ENCODE measurements at regions not wholly inside any gene's neighbourhood (a gene's known extent, or its start where the extent isn't known, plus 50 kb on each side); places are given as distances from the start of the nearest gene placed in this dataset.

- no peak for DNase-seq (ENCODE audit: low read depth in 2 of 2)
Measured at GRCh38 chr12:24226745-24227350, 277.4 kb upstream of the SOX5 start.

GRCh38 chr12:24224401-24224800 is 274.9 kb upstream of the SOX5 start:
- DNase-seq (ENCODE audit: low read depth in 2 of 2) = no peak

- DNase-seq (ENCODE audit: low read depth in 2 of 2) = no peak
Measured at GRCh38 chr12:24223926-24224325, 274.5 kb upstream of the SOX5 start.

GRCh38 chr12:24222968-24223367 is 273.5 kb upstream of the SOX5 start:
- no peak for DNase-seq (ENCODE audit: low read depth in 2 of 2)

GRCh38 chr12:24212496-24212895 is 263.0 kb upstream of the SOX5 start:
- no peak for DNase-seq (ENCODE audit: low read depth in 2 of 2)

- DNase-seq (ENCODE audit: low read depth in 2 of 2) = no peak
Measured at GRCh38 chr12:24206621-24207020, 257.2 kb upstream of the SOX5 start.

GRCh38 chr12:24201258-24201970 is 251.9 kb upstream of the SOX5 start:
- no peak for DNase-seq (ENCODE audit: low read depth in 2 of 2)

- no peak for DNase-seq (ENCODE audit: low read depth in 2 of 2)
Measured at GRCh38 chr12:24200010-24200409, 250.5 kb upstream of the SOX5 start.

GRCh38 chr12:24198936-24199671 is 249.6 kb upstream of the SOX5 start:
- no peak for DNase-seq (ENCODE audit: low read depth in 2 of 2)

- DNase-seq (ENCODE audit: low read depth in 2 of 2) = no peak
Measured at GRCh38 chr12:24198070-24198469, 248.6 kb upstream of the SOX5 start.

- DNase-seq (ENCODE audit: low read depth in 2 of 2) = no peak
Measured at GRCh38 chr12:24197532-24197931, 248.1 kb upstream of the SOX5 start.

GRCh38 chr12:24195063-24195462 is 245.6 kb upstream of the SOX5 start:
- DNase-seq (ENCODE audit: low read depth in 2 of 2) = no peak

- no peak for DNase-seq (ENCODE audit: low read depth in 2 of 2)
Measured at GRCh38 chr12:24191117-24191516, 241.6 kb upstream of the SOX5 start.

- no peak for DNase-seq (ENCODE audit: low read depth in 2 of 2)
Measured at GRCh38 chr12:24185782-24186181, 236.3 kb upstream of the SOX5 start.

GRCh38 chr12:24177889-24178288 is 228.4 kb upstream of the SOX5 start:
- no peak for DNase-seq (ENCODE audit: low read depth in 2 of 2)

- no peak for DNase-seq (ENCODE audit: low read depth in 2 of 2)
Measured at GRCh38 chr12:24175929-24176328, 226.5 kb upstream of the SOX5 start.

- DNase-seq (ENCODE audit: low read depth in 2 of 2) = no peak
Measured at GRCh38 chr12:24175284-24175683, 225.8 kb upstream of the SOX5 start.

GRCh38 chr12:24173067-24173466 is 223.6 kb upstream of the SOX5 start:
- no peak for DNase-seq (ENCODE audit: low read depth in 2 of 2)

GRCh38 chr12:24172773-24173066 is 223.2 kb upstream of the SOX5 start:
- no peak for DNase-seq (ENCODE audit: low read depth in 2 of 2)

GRCh38 chr12:24172031-24172772 is 222.7 kb upstream of the SOX5 start:
- DNase-seq (ENCODE audit: low read depth in 2 of 2) = no peak

GRCh38 chr12:24155042-24155441 is 205.6 kb upstream of the SOX5 start:
- DNase-seq (ENCODE audit: low read depth in 2 of 2) = no peak

- no peak for DNase-seq (ENCODE audit: low read depth in 2 of 2)
Measured at GRCh38 chr12:24153079-24153478, 203.6 kb upstream of the SOX5 start.

GRCh38 chr12:24152270-24152669 is 202.8 kb upstream of the SOX5 start:
- no peak for DNase-seq (ENCODE audit: low read depth in 2 of 2)

All from stimulated activated CD8-positive, alpha-beta memory T cell treated with anti-CD3 and anti-CD28 coated beads, Interleukin-15, amount 100 ng/mL, for 48 hours (primary cell).